Gastroesophageal sphincter (tissue), 3 donors: ENCODE measurements at regions not wholly inside any gene's neighbourhood (a gene's known extent, or its start where the extent isn't known, plus 50 kb on each side); places are given as distances from the start of the nearest gene placed in this dataset.

ENCODE experiments used
- POLR2AphosphoS5 ChIP-seq: sonication (generic); formaldehyde crosslinking; IDR thresholded peaks from one replicate; pipeline ENCODE4 v1.6.1; 2017; ENCODE audit warnings: antibody characterized with exemption
- TF ChIP-seq, protein P1 (sequence below), 4 experiments: fragments of 200-600 bp in 2 of 4; fragments of 450-650 bp in 2 of 4; sonication (generic) in 1 of 4; IDR thresholded peaks; one replicate each; pipeline ENCODE4 v1.5.1; 2017 to 2019; ENCODE audit warnings: antibody characterized with exemption in 4 of 4, mild to moderate bottlenecking in 2 of 4, moderate library complexity in 2 of 4

DNA sequence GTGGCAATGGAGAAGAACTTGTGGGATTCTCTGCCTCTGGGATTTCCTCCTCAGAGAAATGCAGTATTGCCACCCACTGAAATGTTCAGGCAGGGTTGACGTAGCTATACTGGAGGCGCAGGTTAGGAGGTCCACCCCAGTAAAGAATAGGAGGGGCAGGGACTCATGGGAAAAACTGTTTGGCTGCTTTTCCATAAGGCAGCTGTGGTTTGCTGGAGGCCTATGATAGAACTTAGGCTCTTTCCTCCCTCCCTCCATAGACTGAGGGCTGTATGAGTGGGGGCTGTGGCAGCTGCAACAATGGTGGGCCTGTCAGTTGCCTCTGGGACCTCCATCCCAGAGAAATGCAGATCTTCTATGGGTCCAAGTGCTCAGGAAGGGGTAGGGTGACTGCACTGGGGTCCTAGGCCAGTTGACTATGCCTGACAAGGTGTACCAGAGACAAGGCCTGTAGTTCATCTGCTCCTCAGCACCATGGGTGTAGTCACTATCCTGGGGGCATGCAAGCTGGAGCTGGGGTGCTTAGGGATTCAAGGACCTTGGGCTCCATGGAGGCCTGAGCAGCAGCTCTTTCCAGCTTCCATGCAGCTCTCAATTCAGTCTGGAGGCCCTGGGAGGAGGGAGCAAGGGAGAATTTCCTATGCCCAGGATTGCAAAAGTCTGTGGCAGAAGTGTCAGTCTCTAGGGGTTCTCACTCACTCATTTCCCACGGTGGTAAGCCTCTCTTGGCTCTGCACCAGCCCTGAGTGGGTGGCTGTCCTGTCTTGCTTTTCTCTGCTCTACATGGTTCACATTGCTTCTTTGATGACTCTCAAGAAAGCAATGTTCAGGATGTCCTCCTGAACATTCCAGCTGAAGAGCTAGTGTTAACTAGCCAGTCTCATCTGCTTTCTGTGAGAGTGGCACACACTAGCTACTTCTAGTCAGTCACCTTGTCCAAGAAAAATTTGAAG, 353.0 kb downstream of the IDS start:
- TF ChIP-seq, protein P1, sequence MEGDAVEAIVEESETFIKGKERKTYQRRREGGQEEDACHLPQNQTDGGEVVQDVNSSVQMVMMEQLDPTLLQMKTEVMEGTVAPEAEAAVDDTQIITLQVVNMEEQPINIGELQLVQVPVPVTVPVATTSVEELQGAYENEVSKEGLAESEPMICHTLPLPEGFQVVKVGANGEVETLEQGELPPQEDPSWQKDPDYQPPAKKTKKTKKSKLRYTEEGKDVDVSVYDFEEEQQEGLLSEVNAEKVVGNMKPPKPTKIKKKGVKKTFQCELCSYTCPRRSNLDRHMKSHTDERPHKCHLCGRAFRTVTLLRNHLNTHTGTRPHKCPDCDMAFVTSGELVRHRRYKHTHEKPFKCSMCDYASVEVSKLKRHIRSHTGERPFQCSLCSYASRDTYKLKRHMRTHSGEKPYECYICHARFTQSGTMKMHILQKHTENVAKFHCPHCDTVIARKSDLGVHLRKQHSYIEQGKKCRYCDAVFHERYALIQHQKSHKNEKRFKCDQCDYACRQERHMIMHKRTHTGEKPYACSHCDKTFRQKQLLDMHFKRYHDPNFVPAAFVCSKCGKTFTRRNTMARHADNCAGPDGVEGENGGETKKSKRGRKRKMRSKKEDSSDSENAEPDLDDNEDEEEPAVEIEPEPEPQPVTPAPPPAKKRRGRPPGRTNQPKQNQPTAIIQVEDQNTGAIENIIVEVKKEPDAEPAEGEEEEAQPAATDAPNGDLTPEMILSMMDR (IDR thresholded peaks at IDR 0.05), result no peak
- TF ChIP-seq POLR2AphosphoS5, result no peak
